ENCODE measurements at regions not wholly inside any gene's neighbourhood (a gene's known extent, or its start where the extent isn't known, plus 50 kb on each side); places are given as distances from the start of the nearest gene placed in this dataset.

DNA sequence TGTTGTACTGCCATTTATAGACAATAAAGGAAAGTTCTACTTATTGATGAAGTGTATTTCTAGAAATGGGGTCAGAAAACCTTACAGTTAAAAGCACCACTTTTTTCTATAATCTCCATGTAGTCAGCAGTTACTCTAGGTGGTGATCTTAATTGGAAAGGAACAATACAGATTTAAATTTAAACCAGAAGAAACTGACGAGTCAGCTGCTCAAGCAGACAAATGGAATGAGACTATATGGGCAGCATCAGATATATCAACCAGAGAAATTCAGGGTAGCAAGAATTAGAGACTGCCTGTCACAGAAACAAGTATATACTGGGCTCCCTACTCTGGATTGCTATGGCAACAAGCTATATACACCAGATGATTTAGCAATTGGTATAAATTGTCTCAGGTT is 99.6 kb upstream of the SCG2 start:
- no peak for DNase-seq (ENCODE audit: low read depth, low spot score)

DNA sequence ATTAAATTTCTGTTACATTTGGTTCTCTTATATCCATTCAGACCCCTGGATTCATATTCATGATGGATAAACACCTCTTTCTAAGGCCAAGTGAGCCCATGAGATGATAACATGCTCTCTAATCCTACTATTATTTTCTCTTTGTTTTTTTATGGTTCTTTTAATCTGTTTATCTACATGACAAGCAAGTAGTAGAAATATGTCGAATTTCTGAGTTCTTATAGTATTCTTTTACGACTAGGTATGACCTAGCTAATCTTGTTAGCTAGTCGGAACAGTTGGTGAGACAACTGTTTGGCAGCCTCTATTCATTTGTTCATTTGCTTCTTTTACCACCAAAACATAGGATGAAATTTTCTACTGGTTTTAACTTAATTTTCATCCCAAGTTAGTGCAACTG is 98.1 kb upstream of the SCG2 start:
- DNase-seq (ENCODE audit: low read depth, low spot score) = peak; percentile 7

DNA sequence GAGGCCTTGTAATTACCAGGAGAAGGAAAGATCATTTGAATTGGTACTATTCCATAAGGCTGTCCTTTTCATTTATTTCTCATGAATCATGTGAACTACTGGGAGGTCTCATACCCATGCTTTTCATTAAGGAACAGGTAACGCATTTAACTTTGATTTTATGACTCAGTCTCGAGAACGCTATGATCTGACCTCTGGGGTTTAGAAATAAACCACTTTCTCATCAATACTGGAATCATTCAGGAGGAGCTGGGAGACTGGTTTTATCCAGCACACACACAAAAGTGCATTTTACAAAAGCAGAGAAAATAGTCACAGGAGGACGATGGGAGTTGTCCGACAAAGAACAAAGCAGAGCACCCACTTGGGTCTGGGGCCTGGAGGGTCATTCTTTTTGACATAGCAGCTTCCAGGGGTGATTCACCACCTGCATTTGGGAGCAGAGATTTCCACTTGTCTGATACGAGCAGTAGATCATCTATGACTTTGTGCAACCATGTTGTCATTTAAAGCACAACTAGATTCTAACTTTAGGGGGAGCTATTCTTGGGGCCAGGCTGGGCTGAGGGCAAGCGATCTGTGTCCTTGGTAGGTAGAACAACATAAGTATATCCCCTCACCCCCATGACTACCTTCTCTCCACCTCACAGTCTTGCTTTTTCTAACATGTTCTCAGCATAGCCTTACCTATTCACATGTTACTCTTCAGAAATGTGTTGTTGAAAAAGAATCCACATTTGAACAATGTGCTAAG is 95.9 kb upstream of the SCG2 start:
- DNase-seq (ENCODE audit: low read depth, low spot score) = peak; percentile 44

DNA sequence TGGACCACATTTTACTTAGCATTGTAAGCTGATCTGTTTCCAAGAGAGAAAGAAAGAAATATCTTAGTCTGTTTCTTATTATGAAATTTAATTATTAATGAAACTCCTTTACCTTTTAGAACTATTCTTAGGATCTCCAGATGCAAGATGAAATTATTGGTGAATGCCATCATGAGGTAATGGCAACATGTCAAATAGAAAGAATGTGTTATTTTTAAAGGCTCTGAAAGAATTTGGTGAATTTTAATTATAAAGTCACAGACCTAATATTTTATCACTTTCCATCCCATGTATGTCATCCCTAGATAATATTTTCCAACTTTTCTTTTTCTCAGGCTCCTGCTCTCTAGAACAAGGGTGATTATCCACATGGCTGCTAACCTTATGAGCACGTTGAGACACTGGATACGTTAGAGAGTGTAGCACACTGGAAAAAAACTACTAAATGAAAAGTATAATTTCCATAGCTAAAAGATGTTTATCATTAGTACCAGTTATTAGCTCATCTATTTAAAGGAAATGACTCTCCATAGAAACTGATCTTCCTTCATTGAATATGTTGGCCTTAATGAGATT is 95.2 kb upstream of the SCG2 start:
- DNase-seq (ENCODE audit: low read depth, low spot score) = no peak

DNA sequence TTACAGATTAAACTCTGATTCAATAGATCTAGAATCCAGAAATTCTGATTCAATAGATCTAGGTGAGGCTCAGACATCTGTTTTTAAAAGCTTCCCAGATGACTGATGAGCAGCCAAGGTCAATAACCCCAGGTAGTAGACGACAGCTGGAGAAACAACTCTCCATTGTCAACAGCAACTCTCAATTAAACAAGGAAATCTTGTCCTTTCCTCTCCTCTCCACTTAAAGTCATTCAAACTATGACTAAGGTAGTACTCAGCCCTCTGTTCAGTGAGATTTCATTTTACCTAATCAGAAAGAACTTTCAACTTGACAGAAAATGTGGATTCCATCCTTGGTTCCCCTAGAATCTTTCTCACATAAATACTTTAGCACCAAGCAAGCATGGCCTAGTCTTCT is 94.6 kb upstream of the SCG2 start:
- DNase-seq (ENCODE audit: low read depth, low spot score) = peak; percentile 33

DNA sequence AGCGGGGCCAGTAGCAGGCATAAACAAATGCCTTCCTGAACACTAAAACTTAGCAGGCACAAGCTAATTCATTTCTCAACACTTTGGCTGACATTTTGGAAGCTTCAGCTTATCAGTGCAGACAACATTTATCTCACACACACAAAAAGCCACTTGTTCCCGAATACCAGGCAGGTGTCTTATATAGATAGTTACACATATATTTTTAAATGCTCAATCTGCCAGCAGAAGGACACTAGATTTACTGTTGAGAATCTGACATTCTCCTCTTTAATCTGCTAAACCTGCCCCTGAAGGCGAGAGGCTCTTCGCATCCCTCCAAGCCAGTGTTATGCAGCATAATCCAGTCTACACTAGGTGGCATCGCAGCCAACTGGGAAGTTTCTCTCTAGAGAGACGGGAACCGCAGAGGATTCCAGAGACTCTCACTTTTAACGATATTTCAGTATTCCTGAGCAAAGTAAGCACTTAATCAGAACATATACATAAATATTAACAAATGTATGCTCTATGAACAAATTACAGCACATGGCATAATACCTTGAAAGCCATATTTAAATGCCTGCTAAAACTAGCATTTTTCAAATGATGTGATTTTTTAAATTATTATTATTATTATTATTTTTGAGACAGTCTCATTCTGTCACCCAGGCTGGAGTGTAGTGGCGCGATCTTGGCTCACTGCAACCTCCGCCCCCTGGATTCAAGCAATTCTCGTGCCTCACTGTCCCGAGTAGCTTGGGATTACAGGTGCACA is 90.2 kb upstream of the SCG2 start:
- DNase-seq (ENCODE audit: low read depth, low spot score) = peak; percentile 73

DNA sequence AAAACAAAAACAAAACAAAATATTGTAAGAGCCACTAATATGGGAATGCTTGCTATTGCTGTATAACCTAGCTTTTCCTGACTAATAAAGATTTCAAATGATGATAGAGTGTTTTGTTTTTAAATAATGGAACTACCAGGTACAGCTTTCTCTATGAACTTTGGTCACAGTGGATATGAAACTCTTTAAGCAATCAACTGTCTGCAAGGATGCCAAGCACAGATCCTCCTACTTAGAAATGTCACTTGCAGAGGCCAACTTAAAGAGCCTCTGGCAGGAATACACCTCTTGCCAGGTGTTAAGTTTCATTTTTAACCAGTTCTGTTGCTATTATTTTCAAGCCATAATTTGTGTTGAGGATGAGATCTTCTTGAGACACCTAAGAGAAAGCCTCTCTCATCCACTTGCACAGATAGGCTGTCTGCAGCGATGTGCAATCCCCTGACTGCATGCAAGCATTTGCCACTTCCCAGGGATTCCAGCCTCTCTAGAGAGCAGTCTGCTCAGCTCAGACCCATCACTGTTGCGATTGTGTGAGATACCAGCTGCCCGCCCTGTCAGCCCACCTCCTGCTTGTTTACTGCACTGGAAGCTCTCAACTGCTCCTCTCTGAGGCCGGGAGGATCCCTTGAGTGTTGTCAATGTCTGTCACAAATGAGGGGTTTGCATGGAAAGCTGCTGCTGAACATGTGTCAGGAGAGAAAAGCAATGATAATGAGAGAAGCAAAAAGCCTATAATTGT is 86.1 kb upstream of the SCG2 start:
- no peak for DNase-seq (ENCODE audit: low read depth, low spot score)

DNA sequence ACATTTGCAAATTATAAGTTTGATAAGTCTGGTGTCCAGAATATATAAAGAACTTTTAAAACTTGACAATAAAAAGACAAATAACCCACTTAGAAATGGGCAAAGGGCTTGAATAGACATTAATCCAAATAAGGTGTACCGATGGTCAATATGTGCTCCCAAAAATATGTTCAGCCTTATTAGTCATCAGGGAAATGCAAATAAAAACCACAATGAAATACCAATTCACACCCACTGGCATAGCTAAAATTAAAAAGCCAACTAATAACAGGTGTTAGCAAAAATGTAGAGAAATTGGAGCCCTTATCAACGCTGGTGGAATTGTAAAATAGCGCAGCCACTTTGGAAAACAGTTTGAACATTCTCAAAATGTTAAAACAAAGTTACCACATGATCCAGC is 79.0 kb upstream of the SCG2 start:
- no peak for DNase-seq (ENCODE audit: low read depth, low spot score)

DNA sequence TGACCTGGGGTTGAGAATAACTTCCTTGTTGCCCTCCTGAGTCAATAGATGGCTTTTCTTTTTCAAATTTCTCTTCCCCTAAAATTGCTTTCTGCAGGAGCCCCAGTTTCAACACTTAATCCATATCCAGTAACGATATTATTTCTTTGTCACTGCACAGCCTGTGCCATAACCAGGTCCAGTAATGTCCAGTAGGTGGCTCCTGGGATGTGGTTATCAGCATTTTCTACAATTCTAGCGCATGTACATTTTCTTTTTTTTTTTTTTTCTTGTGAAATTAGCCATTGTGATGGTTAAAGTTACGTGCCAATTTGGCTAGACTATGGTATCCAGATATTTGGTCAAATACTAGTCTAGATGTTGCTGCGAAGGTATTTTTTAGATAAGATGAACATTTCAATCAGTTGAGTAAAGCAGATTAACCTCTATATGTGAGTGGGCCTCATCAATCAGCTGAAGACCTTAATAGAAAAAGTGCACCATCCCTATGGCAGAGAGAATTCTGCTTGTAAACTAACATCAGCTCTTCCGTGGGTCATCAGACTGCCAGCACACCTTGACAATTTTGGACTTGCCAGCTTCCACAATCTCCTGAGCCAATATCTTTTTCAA is 72.9 kb upstream of the SCG2 start:
- peak; percentile 42 for DNase-seq (ENCODE audit: low read depth, low spot score)

DNA sequence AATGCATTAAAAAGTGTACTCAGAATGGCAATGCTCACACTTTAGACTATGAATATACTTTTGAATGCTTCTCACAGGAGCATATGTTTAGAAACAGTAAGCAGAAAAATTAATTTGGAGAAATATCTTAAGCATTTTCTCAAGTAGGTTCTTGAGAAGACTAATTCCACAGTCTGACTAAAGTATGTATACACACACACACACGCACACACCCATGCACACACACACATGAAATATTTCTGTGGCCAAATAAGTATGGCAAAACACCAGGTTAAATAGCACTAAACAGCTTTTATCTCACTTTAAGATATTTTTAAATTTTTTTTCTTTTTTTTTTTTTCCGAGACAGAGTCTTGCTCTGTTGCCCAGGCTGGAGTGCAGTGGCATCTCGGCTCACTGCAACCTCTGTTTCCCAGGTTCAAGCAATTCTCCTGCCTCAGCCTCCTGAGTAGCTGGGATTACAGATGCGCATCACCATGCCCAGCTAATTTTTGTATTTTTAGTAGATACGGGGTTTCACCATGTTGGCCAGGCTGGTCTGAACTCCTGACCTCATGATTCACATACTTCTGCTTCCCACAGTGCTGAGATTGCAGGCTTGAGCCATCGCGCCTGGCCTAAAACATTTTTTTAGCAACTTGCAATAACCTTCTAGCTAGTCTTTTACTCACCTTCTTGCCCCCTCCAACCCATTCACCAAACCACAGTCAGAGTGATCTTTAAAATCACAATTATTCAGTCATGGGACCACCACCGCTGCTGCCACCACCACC is 67.5 kb upstream of the SCG2 start:
- DNase-seq (ENCODE audit: low read depth, low spot score) = peak; percentile 74

DNA sequence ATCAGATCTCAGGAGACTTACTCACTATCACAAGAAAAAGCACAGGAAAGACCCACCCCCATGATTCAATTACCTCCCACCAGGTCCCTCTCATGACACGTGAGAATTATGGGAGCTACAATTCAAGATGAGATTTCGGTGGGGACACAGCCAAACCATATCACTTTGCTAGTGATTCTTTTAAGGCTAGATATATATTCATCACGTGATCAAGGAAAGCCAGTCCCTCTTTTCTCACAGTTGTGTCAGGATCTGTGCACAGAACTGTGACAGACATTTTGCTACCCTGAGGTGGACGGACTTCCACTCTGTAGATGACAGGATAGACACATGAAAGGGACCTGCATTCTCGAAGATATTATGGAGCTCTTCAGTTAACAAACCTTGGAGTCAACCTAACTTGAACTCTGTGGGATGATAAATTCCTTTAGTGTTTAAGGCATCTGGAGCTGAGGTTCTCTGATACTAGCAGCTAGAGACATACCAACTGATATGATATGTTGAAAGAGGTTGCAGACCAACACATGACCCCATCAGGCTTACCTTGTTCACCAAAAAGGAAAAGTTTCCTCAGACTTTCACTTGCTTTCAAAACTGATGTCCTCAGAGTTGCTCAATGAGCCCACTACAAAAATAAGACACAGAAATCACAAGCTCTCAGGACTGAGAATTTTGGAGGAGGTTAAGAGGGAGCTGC is 66.3 kb upstream of the SCG2 start:
- peak; percentile 33 for DNase-seq (ENCODE audit: low read depth, low spot score)

DNA sequence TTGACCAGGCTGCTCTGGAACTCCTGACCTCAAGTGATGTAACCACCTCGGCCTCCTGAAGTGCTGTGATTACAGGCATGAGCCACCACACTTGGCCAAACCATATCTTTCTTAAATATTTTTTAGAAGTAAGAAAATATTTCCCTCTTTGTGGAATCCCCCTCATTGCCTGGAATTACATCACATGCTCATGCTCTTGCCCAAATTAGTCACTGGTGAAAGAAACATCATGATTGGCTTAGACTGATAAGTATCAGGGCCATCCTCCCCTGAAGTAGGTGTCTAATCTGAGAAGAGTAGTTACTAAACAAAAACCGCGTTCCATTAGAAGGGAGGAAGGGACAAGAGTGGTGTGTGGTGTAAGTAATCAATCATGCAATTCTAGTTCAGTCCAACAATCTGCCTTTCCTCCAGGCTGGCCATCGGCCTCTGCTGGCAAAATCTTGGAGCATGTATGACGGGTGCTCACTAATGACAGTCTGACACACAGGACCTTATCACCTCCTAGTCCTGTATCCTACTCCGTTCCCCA is 52.3 kb upstream of the SCG2 start:
- no peak for DNase-seq (ENCODE audit: low read depth, low spot score)

DNA sequence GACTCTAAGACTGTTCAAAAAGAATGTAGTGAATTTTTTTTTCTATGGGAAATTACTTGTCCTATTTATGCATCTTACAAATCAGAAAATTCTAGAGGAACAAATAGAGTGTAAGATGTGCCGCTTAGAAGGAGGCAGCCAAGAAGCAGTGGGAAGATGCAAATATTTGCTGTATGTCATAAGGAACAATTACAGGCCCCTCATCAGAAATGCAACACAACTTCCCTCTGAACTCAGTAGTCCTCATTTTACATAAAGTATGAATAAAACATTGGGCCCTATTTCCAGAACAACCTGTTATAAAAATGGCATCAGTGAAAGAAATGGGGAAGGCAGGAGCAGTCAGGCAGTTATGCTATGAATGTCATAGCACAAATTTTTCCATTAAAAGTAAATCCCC is 50.7 kb upstream of the SCG2 start:
- no peak for DNase-seq (ENCODE audit: low read depth, low spot score)

DNA sequence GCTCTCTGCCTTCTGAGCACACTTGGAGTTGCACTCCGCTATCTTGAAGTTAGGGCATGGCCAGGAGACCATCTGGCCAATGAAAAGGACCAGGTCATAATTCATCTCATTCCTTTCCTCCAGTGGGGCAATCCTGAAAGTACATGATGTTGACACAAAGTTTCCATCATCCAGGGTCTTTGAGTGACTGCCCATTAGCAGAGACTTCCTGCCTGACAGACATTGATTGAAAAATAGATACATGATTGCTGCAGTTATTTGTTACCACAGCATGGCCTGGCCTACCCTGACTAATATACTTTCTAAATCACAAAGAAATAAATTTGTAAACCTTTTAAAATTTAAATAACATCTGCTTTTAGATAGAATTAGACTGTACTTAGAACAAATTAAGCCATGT is 50.0 kb upstream of the SCG2 start:
- no peak for DNase-seq (ENCODE audit: low read depth, low spot score)

All from astrocyte of the hippocampus (primary cell).